Suprapubic skin (tissue), 4 donors: ENCODE measurements at regions not wholly inside any gene's neighbourhood (a gene's known extent, or its start where the extent isn't known, plus 50 kb on each side); places are given as distances from the start of the nearest gene placed in this dataset.

ENCODE experiments used
- DNase-seq, 2 donors: peaks; one replicate each; pipeline ENCODE4 v3.0.0-alpha.2; 2019; ENCODE audit warnings: low spot score in 2 of 2
- H3K27ac ChIP-seq: fragments of 200-600 bp; sonication (generic); one replicate; pipeline ENCODE4 v1.5.1; 2019
- H3K27me3 ChIP-seq: fragments of 200-600 bp; sonication (generic); one replicate; pipeline ENCODE4 v1.5.1; 2019
- H3K36me3 ChIP-seq: fragments of 200-600 bp; sonication (generic); one replicate; pipeline ENCODE4 v1.5.1; 2019
- H3K4me1 ChIP-seq: fragments of 200-600 bp; sonication (generic); one replicate; pipeline ENCODE4 v1.5.1; 2019
- H3K4me3 ChIP-seq: fragments of 200-600 bp; sonication (generic); one replicate; pipeline ENCODE4 v1.5.1; 2019; ENCODE audit warnings: mild to moderate bottlenecking
- H3K9me3 ChIP-seq: fragments of 200-600 bp; sonication (generic); one replicate; pipeline ENCODE4 v1.5.1; 2019
- CTCF ChIP-seq, 2 donors: fragments of 200-600 bp in 1 of 2; fragments of 450-650 bp in 1 of 2; sonication (generic) in 1 of 2; IDR thresholded peaks; one replicate each; pipeline ENCODE4 v1.5.1; 2016 to 2019; ENCODE audit warnings: antibody characterized with exemption in 2 of 2, mild to moderate bottlenecking in 1 of 2, moderate library complexity in 1 of 2
- EP300 ChIP-seq: sonication (generic); formaldehyde crosslinking; IDR thresholded peaks from one replicate; pipeline ENCODE4 v1.6.1; 2017; ENCODE audit warnings: antibody characterized with exemption
- POLR2A ChIP-seq, 2 donors: fragments of 450-650 bp; IDR thresholded peaks; one replicate each; pipeline ENCODE4 v1.6.1; 2017; ENCODE audit warnings: antibody characterized with exemption in 2 of 2, mild to moderate bottlenecking in 2 of 2, moderate library complexity in 2 of 2
- POLR2AphosphoS5 ChIP-seq, 3 donors: sonication (generic); formaldehyde crosslinking; IDR thresholded peaks; one replicate each; pipeline ENCODE4 v1.6.1; 2017; ENCODE audit warnings: antibody characterized with exemption in 3 of 3
- WGBS: methylation state at CpG from one replicate; pipeline ENCODE4 v1.1.5; 2018; 5-methylcytosine and 5-hydroxymethylcytosine counted together

- no peaks in the 10 kb centered on the region for H3K4me1 ChIP-seq
- TF ChIP-seq POLR2AphosphoS5 (IDR thresholded peaks at IDR 0.05) = no peak
- H3K4me3 ChIP-seq = no peak overlapping the region
- no peaks in the 10 kb centered on the region for H3K27me3 ChIP-seq
- DNase-seq = no peak
- H3K9me3 ChIP-seq = no peaks in the 10 kb centered on the region
- no peak overlapping the region for H3K27ac ChIP-seq
- H3K36me3 ChIP-seq = no peaks in the 10 kb centered on the region
Measured at GRCh38 chr12:87766044-87766443, 263.2 kb downstream of the C12orf50 start.

DNA sequence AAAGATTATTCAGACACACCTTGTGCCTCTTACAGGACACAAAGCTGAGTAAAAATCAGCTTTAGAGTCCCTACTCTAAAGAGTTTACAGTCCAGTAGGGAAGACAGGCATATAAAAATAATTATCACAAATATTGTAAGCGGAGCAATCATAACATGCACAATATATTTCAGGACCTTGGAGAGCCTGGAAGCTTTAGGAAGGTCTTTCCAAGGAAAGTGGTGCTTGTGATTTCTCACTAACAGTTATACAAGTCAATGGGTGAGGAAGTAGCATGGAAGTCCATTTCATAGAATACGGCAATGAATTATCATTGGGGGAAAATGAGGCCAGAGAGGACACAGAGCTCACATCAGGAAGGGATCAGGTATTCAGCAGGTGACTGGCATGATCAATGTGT, 268.3 kb downstream of the C12orf50 start:
- H3K36me3 ChIP-seq = no peaks in the 10 kb centered on the region
- H3K4me3 ChIP-seq = no peak overlapping the region
- H3K27ac ChIP-seq = no peak overlapping the region
- H3K9me3 ChIP-seq = no peaks in the 10 kb centered on the region
- DNase-seq = no peak
- WGBS = 97% methylated on average over 2 of the region's 2 CpGs
- TF ChIP-seq EP300 (no peak), POLR2AphosphoS5 (IDR thresholded peaks at IDR 0.05) (no peak), CTCF (IDR thresholded peaks at IDR 0.05) (no peak), POLR2A (IDR thresholded peaks at IDR 0.05) (no peak)
- no peaks in the 10 kb centered on the region for H3K27me3 ChIP-seq
- H3K4me1 ChIP-seq = no peaks in the 10 kb centered on the region

DNA sequence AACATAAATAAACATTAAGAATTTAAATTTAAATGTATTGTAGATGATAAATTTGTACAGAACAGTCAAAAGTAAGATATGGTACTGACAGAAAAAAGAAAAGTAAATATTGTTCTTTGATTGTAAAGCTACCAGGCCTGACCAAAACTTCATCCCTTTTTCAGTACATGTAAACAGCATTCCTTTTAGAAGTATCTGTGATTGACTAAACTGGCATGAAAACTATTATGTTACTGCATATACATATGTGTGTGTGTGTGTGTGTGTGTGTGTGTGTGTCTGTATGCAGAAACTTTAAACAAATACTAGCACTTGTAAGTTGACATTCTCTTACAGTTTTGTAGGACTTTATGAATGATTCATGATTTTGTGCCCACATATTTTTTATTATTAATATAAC, 270.9 kb downstream of the C12orf50 start:
- Histone ChIP-seq H3K4me1 (no peaks in the 10 kb centered on the region), H3K4me3 (no peak overlapping the region), H3K27ac (no peak overlapping the region), H3K9me3 (no peaks in the 10 kb centered on the region), H3K36me3 (no peaks in the 10 kb centered on the region), H3K27me3 (no peaks in the 10 kb centered on the region)
- DNase-seq = no peak
- TF ChIP-seq CTCF (IDR thresholded peaks at IDR 0.05) (no peak), POLR2A (IDR thresholded peaks at IDR 0.05) (no peak), EP300 (no peak), POLR2AphosphoS5 (IDR thresholded peaks at IDR 0.05) (no peak)

DNA sequence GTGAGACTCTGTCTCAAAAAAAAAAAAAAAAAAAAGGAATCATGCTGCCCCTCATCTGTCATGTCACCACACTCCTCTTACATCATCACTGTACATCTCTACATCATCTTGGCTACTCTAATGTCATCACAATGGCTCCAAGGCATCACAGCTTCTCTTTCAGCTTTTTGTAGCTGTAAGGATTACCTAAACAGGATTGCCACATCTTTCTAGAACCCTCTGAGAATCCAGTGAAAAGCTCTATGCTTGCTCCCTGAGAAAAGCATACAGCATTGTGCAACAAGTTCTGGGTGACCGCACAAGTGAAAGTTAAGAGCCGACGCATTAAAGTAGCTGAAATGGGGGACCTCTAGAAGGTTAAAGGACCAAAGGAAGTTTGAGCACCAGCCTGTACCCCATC, 272.5 kb downstream of the C12orf50 start:
- no peak for DNase-seq
- Histone ChIP-seq H3K27ac (no peak overlapping the region), H3K9me3 (no peaks in the 10 kb centered on the region), H3K36me3 (no peaks in the 10 kb centered on the region), H3K4me3 (no peak overlapping the region), H3K27me3 (no peaks in the 10 kb centered on the region), H3K4me1 (no peaks in the 10 kb centered on the region)
- WGBS = 94% methylated on average over 3 of the region's 3 CpGs
- TF ChIP-seq CTCF (IDR thresholded peaks at IDR 0.05) (no peak), POLR2A (IDR thresholded peaks at IDR 0.05) (no peak), EP300 (no peak), POLR2AphosphoS5 (IDR thresholded peaks at IDR 0.05) (no peak)

DNA sequence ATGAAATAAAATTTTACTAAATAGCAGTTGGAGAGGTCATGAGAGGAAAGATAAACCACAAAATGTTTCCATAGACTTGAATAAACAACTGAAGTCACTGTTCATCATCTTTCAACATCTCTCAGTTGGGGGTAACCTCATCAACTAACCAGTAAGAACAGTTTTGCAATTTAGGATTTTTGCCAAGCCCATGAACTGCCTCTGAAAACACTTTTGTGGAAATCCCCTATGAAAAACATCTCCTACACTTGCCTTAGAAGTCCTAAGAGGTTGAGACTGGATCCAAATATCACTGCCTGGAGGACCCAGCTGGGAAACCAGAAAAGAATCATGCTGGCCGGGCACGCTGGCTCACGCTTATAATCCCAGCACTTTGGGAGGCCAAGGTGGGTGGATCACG, 273.1 kb downstream of the C12orf50 start:
- Histone ChIP-seq H3K27ac (no peak overlapping the region), H3K9me3 (no peaks in the 10 kb centered on the region), H3K4me3 (no peak overlapping the region), H3K27me3 (no peaks in the 10 kb centered on the region), H3K36me3 (no peaks in the 10 kb centered on the region), H3K4me1 (no peaks in the 10 kb centered on the region)
- no peak for TF ChIP-seq EP300
- no peak for TF ChIP-seq POLR2AphosphoS5 (IDR thresholded peaks at IDR 0.05)
- no peak for TF ChIP-seq CTCF (IDR thresholded peaks at IDR 0.05)
- no peak for TF ChIP-seq POLR2A (IDR thresholded peaks at IDR 0.05)
- WGBS = 37% methylated on average over 4 of the region's 4 CpGs
- DNase-seq = no peak

DNA sequence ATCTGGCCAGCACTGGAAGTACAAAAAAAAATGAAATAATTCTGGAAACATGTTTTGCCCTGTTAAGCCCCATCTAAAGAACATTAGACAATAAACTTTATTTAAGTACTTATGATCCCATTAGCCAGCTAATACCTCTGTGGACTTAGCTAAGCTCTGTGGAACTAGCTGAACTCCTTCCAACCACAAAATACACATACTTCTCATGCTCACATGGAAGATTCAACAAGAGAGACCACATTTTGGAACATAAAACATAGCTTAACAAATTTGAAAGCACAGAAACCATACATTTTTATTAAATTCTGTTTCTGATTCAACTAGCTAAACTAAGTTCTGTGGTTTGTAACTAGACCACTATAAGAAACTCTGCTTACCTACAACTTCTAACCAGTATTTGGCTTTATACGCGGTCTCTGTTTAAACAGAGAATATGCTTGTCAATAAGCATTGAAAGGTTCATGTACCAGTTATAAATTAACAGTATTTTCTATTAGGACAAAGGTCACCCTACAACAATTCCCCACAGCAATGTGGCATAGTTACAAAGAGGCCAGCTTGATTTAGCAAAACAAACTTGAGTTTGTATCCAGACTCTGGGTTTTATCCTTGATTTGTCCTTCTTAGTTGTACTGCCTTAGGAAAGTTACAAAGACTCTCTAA, 300.1 kb downstream of the C12orf50 start:
- DNase-seq = no peak
- Histone ChIP-seq H3K4me1 (no peaks in the 10 kb centered on the region), H3K27me3 (no peaks in the 10 kb centered on the region), H3K4me3 (no peak overlapping the region), H3K9me3 (no peaks in the 10 kb centered on the region), H3K36me3 (no peaks in the 10 kb centered on the region), H3K27ac (no peak overlapping the region)
- TF ChIP-seq EP300 = no peak
- TF ChIP-seq POLR2A (IDR thresholded peaks at IDR 0.05) = no peak
- TF ChIP-seq CTCF (IDR thresholded peaks at IDR 0.05) = no peak
- no peak for TF ChIP-seq POLR2AphosphoS5 (IDR thresholded peaks at IDR 0.05)
- 84% methylated on average over 2 of the region's 2 CpGs for WGBS
